Transverse colon (tissue), 3 donors: ENCODE measurements at regions not wholly inside any gene's neighbourhood (a gene's known extent, or its start where the extent isn't known, plus 50 kb on each side); places are given as distances from the start of the nearest gene placed in this dataset.

Experiments used
- POLR2A ChIP-seq: fragments of 450-650 bp; IDR thresholded peaks from one replicate; pipeline ENCODE4 v1.6.1; 2016; ENCODE audit warnings: antibody characterized with exemption, mild to moderate bottlenecking, moderate library complexity
- TF ChIP-seq, protein P1 (sequence below), 5 experiments: fragments of 200-600 bp in 3 of 5; fragments of 450-650 bp in 2 of 5; sonication (generic) in 3 of 5; IDR thresholded peaks; 1 replicate in 2 of 5; 2 replicates in 3 of 5; pipeline ENCODE4 v1.5.1; 2016 to 2017; ENCODE audit warnings: antibody characterized with exemption in 5 of 5, inconsistent platforms in 3 of 5, mild to moderate bottlenecking in 2 of 5, moderate library complexity in 1 of 5

DNA sequence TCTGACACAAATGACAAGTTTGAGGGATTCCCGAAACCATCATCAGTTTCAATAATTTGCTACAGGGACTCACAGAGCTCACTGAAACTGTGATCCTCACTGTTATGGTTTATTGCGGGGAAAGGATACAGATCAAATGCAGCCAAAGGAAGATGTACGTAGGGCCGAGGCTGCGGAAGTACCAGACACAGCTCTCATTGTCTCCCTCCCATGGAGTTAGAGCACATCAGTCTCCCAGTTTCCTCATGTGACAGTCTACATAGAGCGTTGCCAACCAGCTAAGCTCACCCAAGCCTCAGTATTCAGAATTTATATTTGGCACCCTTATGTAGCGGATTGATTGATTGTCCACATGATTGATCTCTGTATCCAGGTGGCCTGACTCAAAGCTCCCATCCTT is 137.8 kb upstream of the TENM3 start:
- TF ChIP-seq, protein P1, sequence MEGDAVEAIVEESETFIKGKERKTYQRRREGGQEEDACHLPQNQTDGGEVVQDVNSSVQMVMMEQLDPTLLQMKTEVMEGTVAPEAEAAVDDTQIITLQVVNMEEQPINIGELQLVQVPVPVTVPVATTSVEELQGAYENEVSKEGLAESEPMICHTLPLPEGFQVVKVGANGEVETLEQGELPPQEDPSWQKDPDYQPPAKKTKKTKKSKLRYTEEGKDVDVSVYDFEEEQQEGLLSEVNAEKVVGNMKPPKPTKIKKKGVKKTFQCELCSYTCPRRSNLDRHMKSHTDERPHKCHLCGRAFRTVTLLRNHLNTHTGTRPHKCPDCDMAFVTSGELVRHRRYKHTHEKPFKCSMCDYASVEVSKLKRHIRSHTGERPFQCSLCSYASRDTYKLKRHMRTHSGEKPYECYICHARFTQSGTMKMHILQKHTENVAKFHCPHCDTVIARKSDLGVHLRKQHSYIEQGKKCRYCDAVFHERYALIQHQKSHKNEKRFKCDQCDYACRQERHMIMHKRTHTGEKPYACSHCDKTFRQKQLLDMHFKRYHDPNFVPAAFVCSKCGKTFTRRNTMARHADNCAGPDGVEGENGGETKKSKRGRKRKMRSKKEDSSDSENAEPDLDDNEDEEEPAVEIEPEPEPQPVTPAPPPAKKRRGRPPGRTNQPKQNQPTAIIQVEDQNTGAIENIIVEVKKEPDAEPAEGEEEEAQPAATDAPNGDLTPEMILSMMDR (IDR thresholded peaks at IDR 0.05) = no peak
- no peak for TF ChIP-seq POLR2A
